Fibroblast of lung (primary cell): ENCODE measurements at regions not wholly inside any gene's neighbourhood (a gene's known extent, or its start where the extent isn't known, plus 50 kb on each side); places are given as distances from the start of the nearest gene placed in this dataset.

Experiments
- DNase-seq, 2 donors: peaks; one replicate each; pipeline versions ENCODE4 v3.0.0 to v3.0.0-alpha.2; 2010; ENCODE audit warnings: low read depth in 2 of 2
- H2AFZ ChIP-seq: 2 replicates; pipeline ENCODE4 v1.5.1; 2012; ENCODE audit warnings: low read length, control low read depth, inconsistent platforms
- H3K27ac ChIP-seq: 2 replicates; pipeline ENCODE4 v1.5.1; 2011; ENCODE audit warnings: low read length, control low read depth; ENCODE audit not compliant: insufficient read depth
- H3K27me3 ChIP-seq: 2 replicates; pipeline ENCODE4 v1.5.1; 2011; ENCODE audit warnings: mild to moderate bottlenecking, low read length; ENCODE audit not compliant: control insufficient read depth, insufficient read depth
- H3K36me3 ChIP-seq: 2 replicates; pipeline ENCODE4 v1.5.1; 2011; ENCODE audit warnings: low read length; ENCODE audit not compliant: control insufficient read depth, insufficient read depth
- H3K4me1 ChIP-seq: 2 replicates; pipeline ENCODE4 v1.5.1; 2011; ENCODE audit warnings: low read length; ENCODE audit not compliant: control insufficient read depth, insufficient read depth; ENCODE audit errors: extremely low read depth
- H3K4me2 ChIP-seq: 2 replicates; pipeline ENCODE4 v1.5.1; 2011; ENCODE audit warnings: low read length, control low read depth; ENCODE audit not compliant: insufficient read depth; ENCODE audit errors: extremely low read depth
- H3K4me3 ChIP-seq, 4 experiments: fragments of 200-600 bp in 1 of 4; sonication (generic) in 1 of 4; replicated peaks in 1 of 4; 2 replicates each; pipeline ENCODE4 v1.5.1; 2011 to 2016; ENCODE audit warnings: low read length in 4 of 4, low read depth in 3 of 4, mild to moderate bottlenecking in 3 of 4, control low read depth in 2 of 4, inconsistent platforms in 1 of 4, mixed read lengths in 1 of 4; ENCODE audit not compliant: insufficient read depth in 1 of 4; ENCODE audit errors: control extremely low read depth in 1 of 4
- H3K79me2 ChIP-seq: 2 replicates; pipeline ENCODE4 v1.5.1; 2012; ENCODE audit warnings: mild to moderate bottlenecking, low read length, inconsistent platforms; ENCODE audit not compliant: control insufficient read depth, insufficient read depth
- H3K9ac ChIP-seq: 2 replicates; pipeline ENCODE4 v1.5.1; 2011; ENCODE audit warnings: mild to moderate bottlenecking, low read length, control low read depth; ENCODE audit not compliant: insufficient read depth
- H3K9me3 ChIP-seq: 2 replicates; pipeline ENCODE4 v1.5.1; 2012; ENCODE audit warnings: low read depth, low read length; ENCODE audit not compliant: control insufficient read depth, insufficient read depth
- H4K20me1 ChIP-seq: 2 replicates; pipeline ENCODE4 v1.5.1; 2011; ENCODE audit warnings: low read length; ENCODE audit not compliant: control insufficient read depth, insufficient read depth; ENCODE audit errors: extremely low read depth
- CTCF ChIP-seq, 2 donors: IDR thresholded peaks in 1 of 2; conservative IDR thresholded peaks in 1 of 2; 1 replicate in 1 of 2; 2 replicates in 1 of 2; pipeline ENCODE4 v1.5.1; 2011 to 2012; ENCODE audit warnings: low read length in 2 of 2, control low read depth in 1 of 2, inconsistent platforms in 1 of 2, low read depth in 1 of 2, mild to moderate bottlenecking in 1 of 2
- EZH2 ChIP-seq: IDR thresholded peaks from 2 replicates; pipeline ENCODE4 v1.5.1; 2012; ENCODE audit warnings: low read length, control low read depth, mild to moderate bottlenecking; ENCODE audit errors: missing control alignments

- H3K79me2 ChIP-seq = no peaks in the 10 kb centered on the region
- H3K4me1 ChIP-seq = no peaks in the 10 kb centered on the region
- no peak overlapping the region for H2AFZ ChIP-seq
- no peaks in the 10 kb centered on the region for H4K20me1 ChIP-seq
- H3K9ac ChIP-seq = no peak overlapping the region
- no peak for DNase-seq
- TF ChIP-seq CTCF (conservative IDR thresholded peaks at IDR 0.05 in 1 of 2, IDR thresholded peaks at IDR 0.05 in 1 of 2; ENCODE audit: low read depth in 1 of 2, low read length in 2 of 2) (no peak), EZH2 (no peak)
- H3K36me3 ChIP-seq = no peaks in the 10 kb centered on the region
- H3K27ac ChIP-seq = no peak overlapping the region
- H3K4me2 ChIP-seq = no peak overlapping the region
- H3K27me3 ChIP-seq = no peaks in the 10 kb centered on the region
- H3K9me3 ChIP-seq = no peaks in the 10 kb centered on the region
- no peak overlapping the region for H3K4me3 ChIP-seq
These were observed 101.7 kb upstream of the SPRY2 start for GRCh38 chr13:80442609-80443008.

GRCh38 chr13:80441968-80442367 lies 101.0 kb upstream of the SPRY2 start:
- no peak for DNase-seq
- Histone ChIP-seq H4K20me1 (no peaks in the 10 kb centered on the region), H3K4me3 (no peak overlapping the region), H3K36me3 (no peaks in the 10 kb centered on the region), H3K27me3 (no peaks in the 10 kb centered on the region), H3K27ac (no peak overlapping the region), H3K4me2 (no peak overlapping the region), H3K4me1 (no peaks in the 10 kb centered on the region), H2AFZ (no peak overlapping the region), H3K9ac (no peak overlapping the region), H3K9me3 (no peaks in the 10 kb centered on the region), H3K79me2 (no peaks in the 10 kb centered on the region)
- TF ChIP-seq EZH2 (no peak), CTCF (conservative IDR thresholded peaks at IDR 0.05 in 1 of 2, IDR thresholded peaks at IDR 0.05 in 1 of 2; ENCODE audit: low read depth in 1 of 2, low read length in 2 of 2) (no peak)

GRCh38 chr13:80438521-80438920 lies 97.6 kb upstream of the SPRY2 start:
- H3K4me1 ChIP-seq = no peaks in the 10 kb centered on the region
- no peaks in the 10 kb centered on the region for H3K9me3 ChIP-seq
- H3K4me3 ChIP-seq = no peak overlapping the region
- no peak for DNase-seq
- H3K79me2 ChIP-seq = no peaks in the 10 kb centered on the region
- no peaks in the 10 kb centered on the region for H3K27me3 ChIP-seq
- no peak overlapping the region for H2AFZ ChIP-seq
- no peak overlapping the region for H3K4me2 ChIP-seq
- TF ChIP-seq EZH2 = no peak
- no peak for TF ChIP-seq CTCF (conservative IDR thresholded peaks at IDR 0.05 in 1 of 2, IDR thresholded peaks at IDR 0.05 in 1 of 2; ENCODE audit: low read depth in 1 of 2, low read length in 2 of 2)
- no peak overlapping the region for H3K27ac ChIP-seq
- H3K36me3 ChIP-seq = no peaks in the 10 kb centered on the region
- H4K20me1 ChIP-seq = no peaks in the 10 kb centered on the region
- no peak overlapping the region for H3K9ac ChIP-seq
